ENCODE measurements at regions not wholly inside any gene's neighbourhood (a gene's known extent, or its start where the extent isn't known, plus 50 kb on each side); places are given as distances from the start of the nearest gene placed in this dataset.
"Not testable (repeated sequence)": the region's sequence is repeated elsewhere in the genome, so short reads cannot be mapped to it uniquely, and the experiment has no call there.

DNA sequence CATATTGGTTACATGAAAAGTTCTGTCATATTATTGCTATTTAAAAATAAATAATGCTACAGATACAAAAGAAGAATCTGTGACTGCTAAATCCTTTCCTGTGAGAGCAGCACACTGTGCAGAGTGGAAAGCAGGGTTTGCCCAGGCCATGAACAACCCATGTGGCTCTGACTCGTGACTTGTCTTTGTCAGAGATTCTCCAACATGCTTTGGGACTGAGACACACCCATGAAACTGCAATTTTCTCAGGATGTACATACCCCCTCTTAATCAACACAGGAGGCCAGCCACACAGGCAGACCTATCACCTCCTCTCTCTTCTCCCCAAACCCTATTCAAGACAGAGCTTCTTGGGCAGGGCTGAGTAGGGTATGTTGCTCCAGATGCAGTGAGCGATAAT, 96.8 kb upstream of the NTF3 start:
- Histone ChIP-seq H3K4me1 (no peaks in the 10 kb centered on the region), H3K4me3 (no peak overlapping the region), H3K36me3 (no peaks in the 10 kb centered on the region), H3K27me3 (no peaks in the 10 kb centered on the region), H3K27ac (no peak overlapping the region), H3K9me3 (no peaks in the 10 kb centered on the region)
- no peak for TF ChIP-seq POLR2AphosphoS5 (IDR thresholded peaks at IDR 0.05)
- TF ChIP-seq POLR2A (IDR thresholded peaks at IDR 0.05) = no peak
- TF ChIP-seq EP300 (IDR thresholded peaks at IDR 0.05) = no peak
- TF ChIP-seq, protein P1, sequence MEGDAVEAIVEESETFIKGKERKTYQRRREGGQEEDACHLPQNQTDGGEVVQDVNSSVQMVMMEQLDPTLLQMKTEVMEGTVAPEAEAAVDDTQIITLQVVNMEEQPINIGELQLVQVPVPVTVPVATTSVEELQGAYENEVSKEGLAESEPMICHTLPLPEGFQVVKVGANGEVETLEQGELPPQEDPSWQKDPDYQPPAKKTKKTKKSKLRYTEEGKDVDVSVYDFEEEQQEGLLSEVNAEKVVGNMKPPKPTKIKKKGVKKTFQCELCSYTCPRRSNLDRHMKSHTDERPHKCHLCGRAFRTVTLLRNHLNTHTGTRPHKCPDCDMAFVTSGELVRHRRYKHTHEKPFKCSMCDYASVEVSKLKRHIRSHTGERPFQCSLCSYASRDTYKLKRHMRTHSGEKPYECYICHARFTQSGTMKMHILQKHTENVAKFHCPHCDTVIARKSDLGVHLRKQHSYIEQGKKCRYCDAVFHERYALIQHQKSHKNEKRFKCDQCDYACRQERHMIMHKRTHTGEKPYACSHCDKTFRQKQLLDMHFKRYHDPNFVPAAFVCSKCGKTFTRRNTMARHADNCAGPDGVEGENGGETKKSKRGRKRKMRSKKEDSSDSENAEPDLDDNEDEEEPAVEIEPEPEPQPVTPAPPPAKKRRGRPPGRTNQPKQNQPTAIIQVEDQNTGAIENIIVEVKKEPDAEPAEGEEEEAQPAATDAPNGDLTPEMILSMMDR (IDR thresholded peaks at IDR 0.05) = no peak
- no peak for DNase-seq
- intact Hi-C loops (cut with DNase I; ENCODE audit: low total_unique reads) = no loop called here
- WGBS, 5 donors = 58 to 70% (median 67%) methylated on average over 2 of the region's 2 CpGs

DNA sequence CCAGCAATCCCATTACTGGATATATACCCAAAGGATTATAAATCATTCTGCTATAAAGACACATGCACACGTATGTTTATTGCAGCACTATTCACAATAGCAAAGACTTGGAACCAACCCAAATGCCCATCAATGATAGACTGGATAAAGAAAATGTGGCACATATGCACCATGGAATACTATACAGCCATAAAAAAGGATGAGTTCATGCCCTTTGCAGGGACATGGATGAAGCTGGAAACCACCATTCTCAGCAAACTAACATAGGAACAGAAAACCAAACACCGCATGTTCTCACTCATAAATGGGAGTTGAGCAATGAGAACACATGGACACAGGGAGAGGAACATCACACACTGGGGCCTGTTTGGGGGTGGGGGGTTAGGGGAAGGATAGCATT, 90.8 kb upstream of the NTF3 start:
- H3K4me1 ChIP-seq; H3K36me3 ChIP-seq; H3K4me3 ChIP-seq; DNase-seq; H3K27me3 ChIP-seq; H3K9me3 ChIP-seq; intact Hi-C loops (cut with DNase I; ENCODE audit: low total_unique reads); H3K27ac ChIP-seq: not testable (repeated sequence)
- WGBS, 5 donors = 50 to 96% (median 89%) methylated on average over 2 of the region's 2 CpGs

- Histone ChIP-seq H3K9me3 (no peaks in the 10 kb centered on the region), H3K27ac (no peak overlapping the region), H3K4me3 (no peak overlapping the region), H3K27me3 (no peaks in the 10 kb centered on the region), H3K36me3 (no peaks in the 10 kb centered on the region), H3K4me1 (no peaks in the 10 kb centered on the region)
- 57 to 79% (median 68%) methylated on average over 3 of the region's 3 CpGs for WGBS, 5 donors
- DNase-seq = no peak
- TF ChIP-seq POLR2AphosphoS5 (IDR thresholded peaks at IDR 0.05) = no peak
- no peak for TF ChIP-seq POLR2A (IDR thresholded peaks at IDR 0.05)
- TF ChIP-seq EP300 (IDR thresholded peaks at IDR 0.05) = no peak
- TF ChIP-seq, protein P1 (IDR thresholded peaks at IDR 0.05) = no peak
- intact Hi-C loops (cut with DNase I; ENCODE audit: low total_unique reads) = no loop called here
Observed at GRCh38 chr12:5343711-5344110, 88.2 kb upstream of the NTF3 start.

DNA sequence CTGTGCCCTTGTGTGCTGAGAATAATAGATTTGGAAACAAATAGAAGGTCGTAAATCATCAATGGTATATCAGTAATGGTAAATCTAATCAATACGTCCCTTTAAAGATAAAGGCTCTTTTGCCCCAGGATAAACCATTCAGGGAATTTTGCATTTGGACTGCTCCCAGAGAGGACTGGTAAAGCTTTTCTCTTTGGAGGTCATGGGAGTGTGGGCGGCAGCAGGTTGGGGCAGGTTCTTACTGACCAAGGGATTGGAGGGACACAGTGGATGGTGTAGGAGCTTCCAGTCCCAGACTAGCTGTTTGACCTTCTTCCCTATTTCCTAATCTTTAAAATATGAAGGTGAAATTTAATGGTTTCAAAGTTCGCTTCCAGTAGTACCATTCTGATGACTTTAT, 87.8 kb upstream of the NTF3 start:
- DNase-seq = no peak
- intact Hi-C loops (cut with DNase I; ENCODE audit: low total_unique reads) = no loop called here
- H3K4me1 ChIP-seq = no peaks in the 10 kb centered on the region
- H3K27ac ChIP-seq = no peak overlapping the region
- 48 to 69% (median 55%) methylated on average over 3 to 4 of the region's 4 CpGs for WGBS, 5 donors
- H3K27me3 ChIP-seq = no peaks in the 10 kb centered on the region
- no peaks in the 10 kb centered on the region for H3K36me3 ChIP-seq
- TF ChIP-seq EP300 (IDR thresholded peaks at IDR 0.05) (no peak), POLR2A (IDR thresholded peaks at IDR 0.05) (no peak), POLR2AphosphoS5 (IDR thresholded peaks at IDR 0.05) (no peak)
- TF ChIP-seq, protein P1 (IDR thresholded peaks at IDR 0.05) = no peak
- no peak overlapping the region for H3K4me3 ChIP-seq
- H3K9me3 ChIP-seq = no peaks in the 10 kb centered on the region

- H3K4me1 ChIP-seq = no peaks in the 10 kb centered on the region
- H3K9me3 ChIP-seq = no peaks in the 10 kb centered on the region
- no peak overlapping the region for H3K4me3 ChIP-seq
- no peak overlapping the region for H3K27ac ChIP-seq
- intact Hi-C loops (cut with DNase I; ENCODE audit: low total_unique reads) = no loop called here
- H3K36me3 ChIP-seq = no peaks in the 10 kb centered on the region
- H3K27me3 ChIP-seq = no peaks in the 10 kb centered on the region
- DNase-seq = no peak
- TF ChIP-seq POLR2AphosphoS5 (IDR thresholded peaks at IDR 0.05) = no peak
- no peak for TF ChIP-seq POLR2A (IDR thresholded peaks at IDR 0.05)
- TF ChIP-seq EP300 (IDR thresholded peaks at IDR 0.05) = no peak
- TF ChIP-seq, protein P1 (IDR thresholded peaks at IDR 0.05) = no peak
Observed at GRCh38 chr12:5345534-5345933, 86.4 kb upstream of the NTF3 start.

All from stomach (tissue), 8 donors.